Vagina (tissue), 2 donors: ENCODE measurements at regions not wholly inside any gene's neighbourhood (a gene's known extent, or its start where the extent isn't known, plus 50 kb on each side); places are given as distances from the start of the nearest gene placed in this dataset.

Experiments
- DNase-seq, 2 donors: peaks; one replicate each; pipeline ENCODE4 v3.0.0-alpha.2; 2017; ENCODE audit errors: extremely low spot score in 2 of 2
- H3K27ac ChIP-seq: fragments of 200-600 bp; sonication (generic); one replicate; pipeline ENCODE4 v1.5.1; 2019
- H3K27me3 ChIP-seq: fragments of 200-600 bp; sonication (generic); one replicate; pipeline ENCODE4 v1.5.1; 2019
- H3K36me3 ChIP-seq, 2 donors: fragments of 200-600 bp; sonication (generic); one replicate each; pipeline ENCODE4 v1.5.1; 2017 to 2019
- H3K4me1 ChIP-seq: fragments of 200-600 bp; sonication (generic); one replicate; pipeline ENCODE4 v1.5.1; 2019
- H3K4me3 ChIP-seq, 2 donors: fragments of 200-600 bp; sonication (generic); 1 replicate in 1 of 2; 2 replicates in 1 of 2; pipeline ENCODE4 v1.5.1; 2016 to 2019
- H3K9me3 ChIP-seq: fragments of 200-600 bp; sonication (generic); one replicate; pipeline ENCODE4 v1.5.1; 2019
- CTCF ChIP-seq, 3 experiments: fragments of 450-650 bp in 2 of 3; fragments of 200-600 bp in 1 of 3; sonication (generic) in 1 of 3; IDR thresholded peaks; one replicate each; pipeline ENCODE4 v1.5.1; 2017 to 2019; ENCODE audit warnings: antibody characterized with exemption in 3 of 3, mild to moderate bottlenecking in 2 of 3, moderate library complexity in 2 of 3
- POLR2A ChIP-seq, 2 donors: fragments of 450-650 bp; IDR thresholded peaks; one replicate each; pipeline ENCODE4 v1.6.1; 2017; ENCODE audit warnings: antibody characterized with exemption in 2 of 2, mild to moderate bottlenecking in 2 of 2, moderate library complexity in 2 of 2
- POLR2AphosphoS5 ChIP-seq, 2 donors: sonication (generic); formaldehyde crosslinking; IDR thresholded peaks; one replicate each; pipeline ENCODE4 v1.9.0; 2017; ENCODE audit warnings: antibody characterized with exemption in 2 of 2, mild to moderate bottlenecking in 2 of 2, low read depth in 1 of 2; ENCODE audit not compliant: insufficient read depth in 1 of 2
- intact Hi-C: fragments of 100-400 bp; cut with DNase I; formaldehyde crosslinking; loops from one replicate; pipeline ENCODE4 v1.15.1; 2023

- Histone ChIP-seq H3K36me3 (no peaks in the 10 kb centered on the region), H3K9me3 (no peaks in the 10 kb centered on the region), H3K27ac (no peak overlapping the region), H3K4me3 (no peak overlapping the region), H3K27me3 (no peaks in the 10 kb centered on the region), H3K4me1 (peaks cover 9% of the 10 kb centered on the region)
- DNase-seq = no peak
- intact Hi-C loops = no loop called here
- TF ChIP-seq POLR2A (IDR thresholded peaks at IDR 0.05) (no peak), POLR2AphosphoS5 (IDR thresholded peaks at IDR 0.05; ENCODE audit: insufficient read depth in 1 of 2, low read depth in 1 of 2) (no peak), CTCF (IDR thresholded peaks at IDR 0.05) (no peak)
These were observed 71.1 kb downstream of the PLXNA1 start for GRCh38 chr3:127053979-127054378.

GRCh38 chr3:127056281-127056680 is 73.4 kb downstream of the PLXNA1 start:
- Histone ChIP-seq H3K27me3 (no peaks in the 10 kb centered on the region), H3K36me3 (no peaks in the 10 kb centered on the region), H3K4me3 (no peak overlapping the region), H3K9me3 (no peaks in the 10 kb centered on the region), H3K4me1 (peaks cover 9% of the 10 kb centered on the region), H3K27ac (no peak overlapping the region)
- intact Hi-C loops = no loop called here
- TF ChIP-seq POLR2A (IDR thresholded peaks at IDR 0.05) (no peak), POLR2AphosphoS5 (IDR thresholded peaks at IDR 0.05; ENCODE audit: insufficient read depth in 1 of 2, low read depth in 1 of 2) (no peak), CTCF (IDR thresholded peaks at IDR 0.05) (no peak)
- DNase-seq = no peak

GRCh38 chr3:127056976-127057375 is 74.1 kb downstream of the PLXNA1 start:
- Histone ChIP-seq H3K4me1 (peaks cover 9% of the 10 kb centered on the region), H3K9me3 (no peaks in the 10 kb centered on the region), H3K27ac (no peak overlapping the region), H3K36me3 (no peaks in the 10 kb centered on the region), H3K4me3 (no peak overlapping the region), H3K27me3 (no peaks in the 10 kb centered on the region)
- TF ChIP-seq POLR2AphosphoS5 (IDR thresholded peaks at IDR 0.05; ENCODE audit: insufficient read depth in 1 of 2, low read depth in 1 of 2) = no peak
- TF ChIP-seq CTCF (IDR thresholded peaks at IDR 0.05) = no peak
- no peak for TF ChIP-seq POLR2A (IDR thresholded peaks at IDR 0.05)
- intact Hi-C loops = no loop called here
- no peak for DNase-seq

GRCh38 chr3:127059072-127059471 is 76.2 kb downstream of the PLXNA1 start:
- TF ChIP-seq CTCF (IDR thresholded peaks at IDR 0.05) (no peak), POLR2A (IDR thresholded peaks at IDR 0.05) (no peak), POLR2AphosphoS5 (IDR thresholded peaks at IDR 0.05; ENCODE audit: insufficient read depth in 1 of 2, low read depth in 1 of 2) (no peak)
- intact Hi-C loops = no loop called here
- DNase-seq = no peak
- H3K4me1 ChIP-seq = no peaks in the 10 kb centered on the region
- no peaks in the 10 kb centered on the region for H3K27me3 ChIP-seq
- no peak overlapping the region for H3K27ac ChIP-seq
- no peak overlapping the region for H3K4me3 ChIP-seq
- no peaks in the 10 kb centered on the region for H3K36me3 ChIP-seq
- no peaks in the 10 kb centered on the region for H3K9me3 ChIP-seq

GRCh38 chr3:127061641-127062040 is 78.7 kb downstream of the PLXNA1 start:
- Histone ChIP-seq H3K27ac (no peak overlapping the region), H3K4me1 (no peaks in the 10 kb centered on the region), H3K36me3 (no peaks in the 10 kb centered on the region), H3K9me3 (no peaks in the 10 kb centered on the region), H3K4me3 (no peak overlapping the region), H3K27me3 (no peaks in the 10 kb centered on the region)
- intact Hi-C loops = no loop called here
- TF ChIP-seq POLR2A (IDR thresholded peaks at IDR 0.05) = no peak
- no peak for TF ChIP-seq POLR2AphosphoS5 (IDR thresholded peaks at IDR 0.05; ENCODE audit: insufficient read depth in 1 of 2, low read depth in 1 of 2)
- TF ChIP-seq CTCF (IDR thresholded peaks at IDR 0.05) = no peak
- no peak for DNase-seq
